HL-60 (cell line): ENCODE measurements at regions not wholly inside any gene's neighbourhood (a gene's known extent, or its start where the extent isn't known, plus 50 kb on each side); places are given as distances from the start of the nearest gene placed in this dataset.

Experiments used
- CTCF ChIP-seq: IDR thresholded peaks from one replicate; pipeline ENCODE4 v1.5.1; 2011; ENCODE audit warnings: low read length, control low read depth, inconsistent platforms; ENCODE audit not compliant: insufficient read depth
- GABPA ChIP-seq: IDR thresholded peaks from 2 replicates; pipeline ENCODE4 v1.6.1; 2012; ENCODE audit warnings: low read depth
- POLR2AphosphoS5 ChIP-seq: IDR thresholded peaks from 2 replicates; pipeline ENCODE4 v1.6.1; 2012; ENCODE audit warnings: low read depth
- REST ChIP-seq: IDR thresholded peaks from 2 replicates; pipeline ENCODE4 v1.6.1; 2012; ENCODE audit warnings: low read depth; ENCODE audit not compliant: insufficient replicate concordance
- SPI1 ChIP-seq: IDR thresholded peaks from 2 replicates; pipeline ENCODE4 v1.6.1; 2012; ENCODE audit warnings: low read depth, mild to moderate bottlenecking, borderline replicate concordance

GRCh38 chr14:104444159-104445030 lies 135.2 kb upstream of the C14orf180 start:
- TF ChIP-seq CTCF = no peak
- TF ChIP-seq SPI1 = no peak
- no peak for TF ChIP-seq REST
- TF ChIP-seq POLR2AphosphoS5 = no peak
- TF ChIP-seq GABPA = no peak
